NCI-H146 treated with DMSO at 0.1 percent for 48 hours (cell line): ENCODE measurements at regions not wholly inside any gene's neighbourhood (a gene's known extent, or its start where the extent isn't known, plus 50 kb on each side); places are given as distances from the start of the nearest gene placed in this dataset.

Source experiments
- DNase-seq: peaks from one replicate; lab custom pipeline; 2025; ENCODE audit not compliant: unreplicated experiment; lab: John Stamatoyannopoulos, UW

GRCh38 chr20:48166082-48166835 is 381.0 kb upstream of the SULF2 start:
- no peak for DNase-seq

- DNase-seq: no peak
Measured at GRCh38 chr20:48165401-48165685, 380.1 kb upstream of the SULF2 start.

- DNase-seq: no peak
Measured at GRCh38 chr20:48164566-48165400, 379.5 kb upstream of the SULF2 start.

GRCh38 chr20:48164034-48164433 is 378.8 kb upstream of the SULF2 start:
- no peak for DNase-seq

GRCh38 chr20:48163505-48163904 is 378.2 kb upstream of the SULF2 start:
- DNase-seq: no peak

GRCh38 chr20:48162621-48163020 is 377.3 kb upstream of the SULF2 start:
- DNase-seq: no peak

- no peak for DNase-seq
Measured at GRCh38 chr20:48159145-48160008, 374.1 kb upstream of the SULF2 start.

GRCh38 chr20:48158014-48158413 is 372.7 kb upstream of the SULF2 start:
- DNase-seq: no peak

GRCh38 chr20:48156951-48157700 is 371.8 kb upstream of the SULF2 start:
- DNase-seq: no peak

- DNase-seq: no peak
Measured at GRCh38 chr20:48156521-48156920, 371.2 kb upstream of the SULF2 start.

GRCh38 chr20:48155268-48155667 is 370.0 kb upstream of the SULF2 start:
- no peak for DNase-seq

- no peak for DNase-seq
Measured at GRCh38 chr20:48154040-48154765, 368.9 kb upstream of the SULF2 start.

GRCh38 chr20:48153523-48153922 is 368.2 kb upstream of the SULF2 start:
- no peak for DNase-seq

- DNase-seq: no peak
Measured at GRCh38 chr20:48153103-48153502, 367.8 kb upstream of the SULF2 start.

- DNase-seq: no peak
Measured at GRCh38 chr20:48150568-48150967, 365.3 kb upstream of the SULF2 start.

GRCh38 chr20:48149902-48150301 is 364.6 kb upstream of the SULF2 start:
- DNase-seq: no peak

GRCh38 chr20:48148916-48149672 is 363.8 kb upstream of the SULF2 start:
- no peak for DNase-seq

GRCh38 chr20:48148020-48148419 is 362.7 kb upstream of the SULF2 start:
- no peak for DNase-seq

GRCh38 chr20:48147311-48147710 is 362.0 kb upstream of the SULF2 start:
- DNase-seq: no peak

GRCh38 chr20:48146877-48147276 is 361.6 kb upstream of the SULF2 start:
- DNase-seq: no peak
